ENCODE measurements at regions not wholly inside any gene's neighbourhood (a gene's known extent, or its start where the extent isn't known, plus 50 kb on each side); places are given as distances from the start of the nearest gene placed in this dataset.

DNA sequence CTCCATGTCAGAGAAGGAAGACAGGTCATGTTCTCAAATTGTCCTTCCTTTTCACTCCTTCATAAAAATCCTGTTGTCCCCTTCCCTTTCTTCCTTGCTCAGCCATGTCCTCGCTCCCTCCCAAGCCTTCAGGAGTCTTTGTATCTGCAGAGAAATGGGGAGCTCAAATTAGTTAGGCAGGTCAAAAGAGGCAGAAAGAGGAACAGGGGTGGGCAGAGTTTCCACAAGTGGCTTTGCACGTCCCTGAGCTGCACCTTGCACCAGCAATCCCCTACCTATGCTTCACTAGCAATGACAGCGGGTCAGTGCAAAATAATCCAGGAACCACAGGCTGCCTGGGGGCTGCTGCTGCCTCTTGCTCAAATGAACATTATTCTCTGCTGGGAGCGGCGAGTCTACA is 152.1 kb upstream of the ITGA6 start:
- TF ChIP-seq, protein P1, sequence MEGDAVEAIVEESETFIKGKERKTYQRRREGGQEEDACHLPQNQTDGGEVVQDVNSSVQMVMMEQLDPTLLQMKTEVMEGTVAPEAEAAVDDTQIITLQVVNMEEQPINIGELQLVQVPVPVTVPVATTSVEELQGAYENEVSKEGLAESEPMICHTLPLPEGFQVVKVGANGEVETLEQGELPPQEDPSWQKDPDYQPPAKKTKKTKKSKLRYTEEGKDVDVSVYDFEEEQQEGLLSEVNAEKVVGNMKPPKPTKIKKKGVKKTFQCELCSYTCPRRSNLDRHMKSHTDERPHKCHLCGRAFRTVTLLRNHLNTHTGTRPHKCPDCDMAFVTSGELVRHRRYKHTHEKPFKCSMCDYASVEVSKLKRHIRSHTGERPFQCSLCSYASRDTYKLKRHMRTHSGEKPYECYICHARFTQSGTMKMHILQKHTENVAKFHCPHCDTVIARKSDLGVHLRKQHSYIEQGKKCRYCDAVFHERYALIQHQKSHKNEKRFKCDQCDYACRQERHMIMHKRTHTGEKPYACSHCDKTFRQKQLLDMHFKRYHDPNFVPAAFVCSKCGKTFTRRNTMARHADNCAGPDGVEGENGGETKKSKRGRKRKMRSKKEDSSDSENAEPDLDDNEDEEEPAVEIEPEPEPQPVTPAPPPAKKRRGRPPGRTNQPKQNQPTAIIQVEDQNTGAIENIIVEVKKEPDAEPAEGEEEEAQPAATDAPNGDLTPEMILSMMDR (IDR thresholded peaks at IDR 0.05; ENCODE audit: low read depth, low read length, missing control alignments), result no peak
- H3K4me3 ChIP-seq (replicated peaks; ENCODE audit: low read depth, low read length), result no peak overlapping the region
- DNase-seq (ENCODE audit: extremely low read depth, low read depth), result no peak

DNA sequence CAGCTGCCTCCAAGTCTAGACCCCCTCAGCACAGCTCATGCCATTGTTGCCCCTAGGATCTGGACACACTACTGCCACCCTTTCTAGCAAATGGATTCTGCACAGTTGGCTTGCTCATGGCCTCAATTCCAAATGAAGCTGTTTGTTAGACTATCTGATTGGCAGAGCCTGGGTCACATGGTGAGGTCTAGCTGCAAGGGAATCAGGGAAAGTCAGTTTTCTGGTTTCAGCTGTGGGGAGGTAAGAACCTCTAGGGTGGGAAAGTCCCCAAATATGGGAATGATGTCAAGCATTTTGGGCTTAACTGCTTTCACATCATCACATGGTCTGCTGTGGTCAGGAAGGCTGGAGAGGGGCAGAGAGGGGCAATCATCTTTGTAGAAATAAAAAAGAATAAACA is 150.4 kb upstream of the ITGA6 start:
- DNase-seq (ENCODE audit: extremely low read depth, low read depth), result no peak
- TF ChIP-seq, protein P1 (IDR thresholded peaks at IDR 0.05; ENCODE audit: low read depth, low read length, missing control alignments), result no peak
- H3K4me3 ChIP-seq (replicated peaks; ENCODE audit: low read depth, low read length), result no peak overlapping the region

DNA sequence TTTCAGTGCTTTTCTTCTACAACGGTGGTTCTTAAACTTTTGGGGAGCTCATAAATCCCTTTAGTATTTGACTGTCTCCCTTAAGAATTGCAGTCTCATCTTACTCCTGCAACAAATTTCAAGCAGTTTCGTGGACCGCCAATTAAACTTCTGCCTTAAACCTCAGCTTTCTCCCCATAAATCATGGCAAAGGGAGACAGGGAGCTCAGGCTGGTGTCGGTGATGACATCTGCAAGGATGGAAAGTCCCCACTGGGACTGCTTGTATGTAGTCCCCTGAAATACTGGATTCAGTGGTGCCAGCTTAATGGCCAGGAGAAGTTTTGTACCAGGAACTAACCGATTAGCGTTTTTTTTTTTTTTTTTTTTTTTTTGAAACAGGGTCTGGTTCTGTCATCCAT is 148.7 kb upstream of the ITGA6 start:
- no peak for DNase-seq (ENCODE audit: extremely low read depth, low read depth)
- H3K4me3 ChIP-seq (replicated peaks; ENCODE audit: low read depth, low read length), result no peak overlapping the region
- TF ChIP-seq, protein P1 (IDR thresholded peaks at IDR 0.05; ENCODE audit: low read depth, low read length, missing control alignments), result no peak

DNA sequence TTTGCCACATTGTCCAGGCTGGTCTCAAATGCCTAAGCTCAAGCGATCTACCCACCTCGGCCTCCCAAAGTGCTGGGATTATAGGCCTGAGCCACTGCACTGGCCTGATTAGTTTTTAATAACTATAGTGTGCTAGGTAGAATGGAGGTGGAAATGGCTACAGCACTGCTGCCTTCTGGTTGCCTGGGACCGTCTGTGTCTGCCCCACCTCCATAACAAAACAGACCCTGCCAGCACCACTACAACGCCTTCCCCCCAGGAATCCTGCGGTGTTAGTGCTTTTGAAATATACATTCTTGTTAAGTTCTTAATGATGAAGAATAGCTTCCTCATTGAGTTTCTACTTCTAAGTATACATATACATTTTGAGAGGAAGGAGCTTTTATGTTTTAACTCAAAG is 148.2 kb upstream of the ITGA6 start:
- TF ChIP-seq, protein P1 (IDR thresholded peaks at IDR 0.05; ENCODE audit: low read depth, low read length, missing control alignments), result no peak
- no peak overlapping the region for H3K4me3 ChIP-seq (replicated peaks; ENCODE audit: low read depth, low read length)
- no peak for DNase-seq (ENCODE audit: extremely low read depth, low read depth)

DNA sequence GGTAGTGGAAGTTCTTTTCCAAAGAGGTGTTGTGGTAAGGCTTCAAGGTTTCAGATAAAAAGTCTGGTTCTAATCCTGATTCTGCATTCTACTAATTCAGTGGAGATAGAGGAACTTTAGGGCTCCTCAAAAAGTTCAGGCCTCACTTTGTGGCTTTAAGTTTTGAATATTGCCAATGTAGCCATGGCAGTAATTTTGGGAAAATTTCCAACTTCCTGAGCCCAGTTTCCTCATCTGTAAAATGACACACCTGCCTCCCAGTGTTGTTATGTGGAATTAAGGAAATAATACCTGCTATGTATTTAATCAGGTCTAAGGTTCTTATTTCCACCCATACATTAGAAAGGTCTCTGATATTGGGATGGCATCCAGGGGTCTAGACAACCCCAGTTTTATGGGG is 147.6 kb upstream of the ITGA6 start:
- no peak for DNase-seq (ENCODE audit: extremely low read depth, low read depth)
- TF ChIP-seq, protein P1 (IDR thresholded peaks at IDR 0.05; ENCODE audit: low read depth, low read length, missing control alignments), result no peak

DNA sequence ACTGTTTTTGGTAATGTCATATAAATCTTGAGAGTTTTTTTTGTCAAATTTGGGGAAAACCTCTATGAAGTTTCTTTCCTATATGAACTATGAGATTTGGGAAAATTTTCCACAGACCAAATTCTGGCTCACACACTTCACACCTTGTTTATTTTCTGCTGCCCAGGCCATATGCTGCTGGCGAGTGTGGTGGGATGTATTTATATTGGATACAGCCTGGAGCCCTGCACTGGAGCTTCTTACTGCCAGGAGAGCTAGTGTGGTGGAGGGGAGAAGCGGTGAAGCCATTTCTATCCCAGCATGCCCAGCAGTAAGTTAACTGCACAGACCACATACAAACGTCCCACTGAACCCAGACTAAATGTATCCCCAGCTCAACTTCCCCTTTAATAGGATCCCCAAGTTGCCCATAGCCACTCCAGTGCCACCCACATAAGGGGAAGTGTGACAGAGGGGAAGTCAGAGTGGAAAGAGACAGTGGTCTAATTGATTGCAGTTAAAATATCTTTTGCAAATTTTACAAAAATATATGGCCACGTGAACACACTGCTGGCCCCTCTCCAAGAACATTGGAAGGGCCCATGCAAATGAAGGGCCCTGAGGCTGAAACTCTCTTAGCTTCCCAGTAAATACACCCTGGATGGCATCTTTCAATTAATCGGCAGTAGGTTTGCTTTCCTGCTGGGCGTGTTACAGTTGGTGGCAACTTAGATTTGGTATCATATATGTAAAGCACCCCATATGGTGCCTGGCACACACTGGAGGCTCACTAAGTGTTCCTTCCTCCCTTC is 146.6 kb upstream of the ITGA6 start:
- no peak overlapping the region for H3K4me3 ChIP-seq (replicated peaks; ENCODE audit: low read depth, low read length)
- TF ChIP-seq, protein P1 (IDR thresholded peaks at IDR 0.05; ENCODE audit: low read depth, low read length, missing control alignments), result no peak
- DNase-seq (ENCODE audit: extremely low read depth, low read depth), result no peak

More for the DNA sequence above, 147.6 kb upstream of the ITGA6 start:
- H3K4me3 ChIP-seq (replicated peaks; ENCODE audit: low read depth, low read length), result no peak overlapping the region

Data from HFF-Myc (cell line).